SK-N-SH (cell line): ENCODE measurements at regions not wholly inside any gene's neighbourhood (a gene's known extent, or its start where the extent isn't known, plus 50 kb on each side); places are given as distances from the start of the nearest gene placed in this dataset.

Source experiments
- CTCF ChIP-seq: fragments of 200-600 bp; sonication (generic); IDR thresholded peaks from 2 replicates; pipeline ENCODE4 v1.6.1; 2017; ENCODE audit warnings: antibody characterized with exemption, mild to moderate bottlenecking, moderate library complexity
- GABPA ChIP-seq: IDR thresholded peaks from 2 replicates; pipeline ENCODE4 v1.4.0; 2012; ENCODE audit warnings: low read depth, mild to moderate bottlenecking
- JUND ChIP-seq: IDR thresholded peaks from 2 replicates; pipeline ENCODE4 v1.4.0; 2012
- MXI1 ChIP-seq: IDR thresholded peaks from 2 replicates; pipeline ENCODE4 v1.6.1; 2012; ENCODE audit warnings: mild to moderate bottlenecking, low read depth, low read length, improper control_type of control experiment
- NFIC ChIP-seq: IDR thresholded peaks from 2 replicates; pipeline ENCODE4 v1.4.0; 2012; ENCODE audit warnings: borderline replicate concordance
- POLR2AphosphoS5 ChIP-seq: IDR thresholded peaks from 2 replicates; pipeline ENCODE4 v1.6.1; 2012; ENCODE audit warnings: low read depth, low read length
- REST ChIP-seq: IDR thresholded peaks from 2 replicates; pipeline ENCODE4 v1.6.1; 2012; ENCODE audit warnings: mild to moderate bottlenecking, low read depth, low read length, moderate library complexity
- RFX5 ChIP-seq: IDR thresholded peaks from 2 replicates; pipeline ENCODE4 v1.6.1; 2012; ENCODE audit warnings: mild to moderate bottlenecking, improper control_type of control experiment, low read length
- SMC3 ChIP-seq: IDR thresholded peaks from 2 replicates; pipeline ENCODE4 v1.6.1; 2012; ENCODE audit warnings: low read depth, low read length, improper control_type of control experiment
- TAF1 ChIP-seq: IDR thresholded peaks from 2 replicates; pipeline ENCODE4 v1.6.1; 2012; ENCODE audit warnings: low read depth, mild to moderate bottlenecking, low read length, moderate library complexity, borderline replicate concordance
- YY1 ChIP-seq: IDR thresholded peaks from 2 replicates; pipeline ENCODE4 v1.4.0; 2012; ENCODE audit warnings: low read depth, mild to moderate bottlenecking
- ZBTB33 ChIP-seq: IDR thresholded peaks from 2 replicates; pipeline ENCODE4 v1.4.0; 2012; ENCODE audit warnings: low read depth, borderline replicate concordance

GRCh38 chr3:67278015-67278618, 280.0 kb downstream of the KBTBD8 start:
- TF ChIP-seq TAF1 (no peak), RFX5 (no peak), CTCF (no peak), POLR2AphosphoS5 (no peak), SMC3 (no peak), REST (no peak), GABPA (no peak), YY1 (no peak), ZBTB33 (no peak), MXI1 (no peak), NFIC (no peak), JUND (no peak)
